HL-60 (cell line): ENCODE measurements at regions not wholly inside any gene's neighbourhood (a gene's known extent, or its start where the extent isn't known, plus 50 kb on each side); places are given as distances from the start of the nearest gene placed in this dataset.

Experiments used
- DNase-seq, 2 experiments: peaks; one replicate each; pipeline ENCODE4 v3.0.0-alpha.2; 2010 to 2020; ENCODE audit warnings: low read depth in 1 of 2, low spot score in 1 of 2
- H3K27ac ChIP-seq: fragments of 250-450 bp; sonication (Bioruptor Pico); replicated peaks from 2 replicates; pipeline ENCODE4 v1.5.1; 2020; ENCODE audit warnings: mild to moderate bottlenecking, moderate library complexity
- H3K27me3 ChIP-seq: fragments of 250-450 bp; sonication (Bioruptor Pico); 2 replicates; pipeline ENCODE4 v1.5.1; 2021; ENCODE audit warnings: mild to moderate bottlenecking, moderate library complexity; ENCODE audit not compliant: insufficient read depth, poor library complexity, severe bottlenecking
- H3K4me3 ChIP-seq: replicated peaks from 2 replicates; pipeline ENCODE4 v1.5.1; 2011; ENCODE audit warnings: mild to moderate bottlenecking, control low read depth, low read length; ENCODE audit not compliant: insufficient read depth
- GABPA ChIP-seq: IDR thresholded peaks from 2 replicates; pipeline ENCODE4 v1.6.1; 2012; ENCODE audit warnings: low read depth
- POLR2AphosphoS5 ChIP-seq: IDR thresholded peaks from 2 replicates; pipeline ENCODE4 v1.6.1; 2012; ENCODE audit warnings: low read depth
- SPI1 ChIP-seq: IDR thresholded peaks from 2 replicates; pipeline ENCODE4 v1.6.1; 2012; ENCODE audit warnings: low read depth, mild to moderate bottlenecking, borderline replicate concordance
- TF ChIP-seq, protein P1 (sequence below): IDR thresholded peaks from one replicate; pipeline ENCODE4 v1.5.1; 2011; ENCODE audit warnings: low read length, control low read depth, inconsistent platforms; ENCODE audit not compliant: insufficient read depth
- TF ChIP-seq, protein P2 (sequence below): IDR thresholded peaks from 2 replicates; pipeline ENCODE4 v1.6.1; 2012; ENCODE audit warnings: low read depth; ENCODE audit not compliant: insufficient replicate concordance

DNA sequence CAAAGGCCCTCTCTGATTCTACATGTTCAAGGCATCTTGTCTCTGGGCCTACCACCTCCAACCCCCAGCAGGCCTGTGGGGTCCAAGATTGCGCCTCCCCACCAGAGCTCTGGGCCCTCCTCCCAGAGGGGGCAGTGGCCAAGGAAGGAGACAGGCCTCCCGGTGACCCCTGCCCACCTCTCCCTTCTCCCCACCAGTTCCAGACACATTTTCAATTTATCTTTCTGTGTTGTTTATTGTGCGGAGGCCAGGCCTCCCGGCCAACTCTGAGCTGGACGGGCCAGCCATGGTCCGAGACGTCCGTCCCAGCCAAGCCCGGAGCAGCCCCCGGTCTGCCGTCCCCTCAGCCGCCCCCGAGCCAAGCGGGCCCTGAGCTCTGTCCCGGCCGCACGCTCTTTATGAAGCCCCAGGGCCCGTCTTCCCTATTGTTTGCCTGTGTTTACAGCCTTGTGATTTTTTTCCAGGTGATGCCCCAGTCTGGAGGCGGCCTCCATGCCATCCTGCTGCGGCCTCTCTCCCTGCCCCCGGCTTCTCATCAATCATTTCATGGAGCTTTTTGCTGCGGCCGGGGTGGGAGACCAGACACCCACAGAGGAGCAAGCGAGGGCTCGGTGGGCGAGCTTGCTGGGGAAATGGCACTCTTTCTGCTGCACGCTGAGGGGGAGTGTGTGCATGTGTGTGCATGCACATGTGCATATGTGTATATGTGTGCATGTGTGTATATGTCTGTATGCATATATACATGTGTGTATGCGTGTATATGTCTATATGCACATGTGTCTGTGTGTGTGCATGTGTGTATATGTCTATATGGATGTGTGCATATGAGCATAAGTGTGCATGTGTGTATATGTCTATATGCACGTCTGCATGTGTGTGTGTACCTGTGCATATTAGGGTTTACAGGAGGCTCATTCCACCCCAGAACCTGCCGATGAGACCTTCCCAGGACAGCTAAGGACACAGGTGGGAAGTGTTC is 52.7 kb upstream of the ELN start:
- H3K27ac ChIP-seq, result no peak overlapping the region
- H3K4me3 ChIP-seq, result no peak overlapping the region
- no peak for DNase-seq
- no peaks in the 10 kb centered on the region for H3K27me3 ChIP-seq
- TF ChIP-seq, protein P1, sequence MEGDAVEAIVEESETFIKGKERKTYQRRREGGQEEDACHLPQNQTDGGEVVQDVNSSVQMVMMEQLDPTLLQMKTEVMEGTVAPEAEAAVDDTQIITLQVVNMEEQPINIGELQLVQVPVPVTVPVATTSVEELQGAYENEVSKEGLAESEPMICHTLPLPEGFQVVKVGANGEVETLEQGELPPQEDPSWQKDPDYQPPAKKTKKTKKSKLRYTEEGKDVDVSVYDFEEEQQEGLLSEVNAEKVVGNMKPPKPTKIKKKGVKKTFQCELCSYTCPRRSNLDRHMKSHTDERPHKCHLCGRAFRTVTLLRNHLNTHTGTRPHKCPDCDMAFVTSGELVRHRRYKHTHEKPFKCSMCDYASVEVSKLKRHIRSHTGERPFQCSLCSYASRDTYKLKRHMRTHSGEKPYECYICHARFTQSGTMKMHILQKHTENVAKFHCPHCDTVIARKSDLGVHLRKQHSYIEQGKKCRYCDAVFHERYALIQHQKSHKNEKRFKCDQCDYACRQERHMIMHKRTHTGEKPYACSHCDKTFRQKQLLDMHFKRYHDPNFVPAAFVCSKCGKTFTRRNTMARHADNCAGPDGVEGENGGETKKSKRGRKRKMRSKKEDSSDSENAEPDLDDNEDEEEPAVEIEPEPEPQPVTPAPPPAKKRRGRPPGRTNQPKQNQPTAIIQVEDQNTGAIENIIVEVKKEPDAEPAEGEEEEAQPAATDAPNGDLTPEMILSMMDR, result no peak
- TF ChIP-seq GABPA, result no peak
- TF ChIP-seq, protein P2, sequence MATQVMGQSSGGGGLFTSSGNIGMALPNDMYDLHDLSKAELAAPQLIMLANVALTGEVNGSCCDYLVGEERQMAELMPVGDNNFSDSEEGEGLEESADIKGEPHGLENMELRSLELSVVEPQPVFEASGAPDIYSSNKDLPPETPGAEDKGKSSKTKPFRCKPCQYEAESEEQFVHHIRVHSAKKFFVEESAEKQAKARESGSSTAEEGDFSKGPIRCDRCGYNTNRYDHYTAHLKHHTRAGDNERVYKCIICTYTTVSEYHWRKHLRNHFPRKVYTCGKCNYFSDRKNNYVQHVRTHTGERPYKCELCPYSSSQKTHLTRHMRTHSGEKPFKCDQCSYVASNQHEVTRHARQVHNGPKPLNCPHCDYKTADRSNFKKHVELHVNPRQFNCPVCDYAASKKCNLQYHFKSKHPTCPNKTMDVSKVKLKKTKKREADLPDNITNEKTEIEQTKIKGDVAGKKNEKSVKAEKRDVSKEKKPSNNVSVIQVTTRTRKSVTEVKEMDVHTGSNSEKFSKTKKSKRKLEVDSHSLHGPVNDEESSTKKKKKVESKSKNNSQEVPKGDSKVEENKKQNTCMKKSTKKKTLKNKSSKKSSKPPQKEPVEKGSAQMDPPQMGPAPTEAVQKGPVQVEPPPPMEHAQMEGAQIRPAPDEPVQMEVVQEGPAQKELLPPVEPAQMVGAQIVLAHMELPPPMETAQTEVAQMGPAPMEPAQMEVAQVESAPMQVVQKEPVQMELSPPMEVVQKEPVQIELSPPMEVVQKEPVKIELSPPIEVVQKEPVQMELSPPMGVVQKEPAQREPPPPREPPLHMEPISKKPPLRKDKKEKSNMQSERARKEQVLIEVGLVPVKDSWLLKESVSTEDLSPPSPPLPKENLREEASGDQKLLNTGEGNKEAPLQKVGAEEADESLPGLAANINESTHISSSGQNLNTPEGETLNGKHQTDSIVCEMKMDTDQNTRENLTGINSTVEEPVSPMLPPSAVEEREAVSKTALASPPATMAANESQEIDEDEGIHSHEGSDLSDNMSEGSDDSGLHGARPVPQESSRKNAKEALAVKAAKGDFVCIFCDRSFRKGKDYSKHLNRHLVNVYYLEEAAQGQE, result no peak
- TF ChIP-seq SPI1, result no peak
- no peak for TF ChIP-seq POLR2AphosphoS5

DNA sequence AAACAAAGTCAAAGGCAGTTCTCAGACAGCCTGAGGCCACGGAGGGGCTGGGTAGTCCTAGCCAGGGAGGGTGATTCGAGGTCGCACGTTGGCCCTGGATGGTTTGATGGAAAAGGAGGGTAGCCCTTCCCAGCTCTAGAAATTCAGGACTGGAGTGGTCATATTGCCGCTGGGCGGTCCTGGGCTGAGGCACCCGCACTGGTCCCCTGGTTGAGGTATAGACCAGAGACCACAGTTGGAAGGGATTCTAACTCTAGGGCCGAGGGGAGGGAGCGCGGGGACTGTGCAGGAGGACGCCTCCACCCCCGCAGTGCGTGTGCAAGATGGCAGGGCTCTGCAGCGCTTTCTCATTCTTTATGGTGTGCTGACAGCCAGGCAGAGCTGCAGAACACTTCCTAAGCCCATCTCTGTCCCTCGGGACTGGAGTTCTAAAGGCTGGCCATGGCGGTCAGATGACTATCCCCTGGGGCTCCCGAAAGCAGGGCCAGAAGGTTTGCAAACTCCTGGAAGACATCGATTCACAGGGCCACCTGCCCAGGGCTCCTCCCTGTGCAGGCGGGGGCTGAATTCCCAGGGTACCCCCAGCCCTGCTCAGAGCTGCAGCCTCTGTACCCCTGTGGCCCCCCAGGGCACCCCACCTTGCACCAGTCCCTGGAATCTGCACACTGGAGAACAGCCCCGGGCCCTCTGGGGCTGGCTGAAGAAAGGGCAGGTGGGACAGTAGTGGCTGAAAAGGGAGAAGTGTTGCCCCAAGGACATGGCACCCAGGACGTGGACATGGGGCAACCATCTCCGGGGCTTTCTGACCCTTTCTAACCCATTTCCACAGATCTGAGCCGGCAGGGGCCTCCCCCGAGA is 51.0 kb upstream of the ELN start:
- no peak for DNase-seq
- Histone ChIP-seq H3K27ac (no peak overlapping the region), H3K4me3 (no peak overlapping the region), H3K27me3 (no peaks in the 10 kb centered on the region)
- TF ChIP-seq, protein P2, result no peak
- TF ChIP-seq, protein P1, result no peak
- no peak for TF ChIP-seq GABPA
- no peak for TF ChIP-seq SPI1
- TF ChIP-seq POLR2AphosphoS5, result no peak

DNA sequence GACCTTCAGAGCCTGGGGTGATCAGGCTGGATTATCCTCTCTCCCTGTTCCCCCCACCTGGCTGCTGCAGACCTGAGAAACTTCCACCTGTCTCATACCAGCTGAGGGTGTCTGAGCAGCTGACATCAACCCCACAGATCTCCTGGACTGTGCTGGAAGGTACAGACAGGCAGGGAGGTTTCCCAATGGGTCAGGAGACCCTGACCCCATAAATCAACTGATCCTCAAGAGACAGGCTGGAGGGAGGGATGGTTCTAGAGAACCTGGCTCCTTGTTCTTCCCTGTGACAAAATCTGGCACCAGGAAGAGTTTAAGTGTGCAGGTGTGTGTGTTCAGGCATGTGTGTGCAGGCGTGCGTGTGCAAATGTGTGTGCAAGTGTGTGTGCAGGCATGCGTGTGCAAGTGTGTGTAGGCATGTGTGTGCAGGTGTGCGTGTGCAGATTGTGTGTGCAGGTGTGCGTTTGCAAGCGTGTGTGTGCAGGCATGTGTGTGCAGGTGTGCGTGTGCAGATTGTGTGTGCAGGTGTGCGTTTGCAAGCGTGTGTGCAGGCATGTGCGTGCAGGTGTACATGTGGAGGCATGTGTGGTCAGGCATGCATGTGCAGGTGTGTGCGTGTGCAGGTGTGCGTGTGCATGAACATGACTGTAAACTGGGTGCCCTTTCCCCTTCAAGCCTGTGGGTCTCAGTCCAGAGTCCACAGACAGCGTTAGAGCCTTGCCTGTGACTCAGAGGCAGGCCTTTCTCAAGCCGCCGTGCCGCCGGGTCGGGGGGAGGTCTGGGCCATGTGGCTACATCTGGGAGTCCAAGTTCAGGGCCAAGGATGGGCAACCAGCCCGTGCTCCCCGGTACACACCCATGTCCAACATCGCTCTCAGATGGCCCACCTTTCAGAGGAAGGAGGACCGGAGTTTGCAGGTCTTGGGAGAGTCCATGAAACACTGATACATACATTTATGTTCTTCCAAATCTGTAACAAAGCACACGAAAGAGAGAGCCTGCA is 50.1 kb upstream of the ELN start:
- Histone ChIP-seq H3K4me3 (no peak overlapping the region), H3K27me3 (no peaks in the 10 kb centered on the region), H3K27ac (no peak overlapping the region)
- TF ChIP-seq, protein P1, result no peak
- DNase-seq, result no peak
